Esophagus muscularis mucosa (tissue), 4 donors: ENCODE measurements at regions not wholly inside any gene's neighbourhood (a gene's known extent, or its start where the extent isn't known, plus 50 kb on each side); places are given as distances from the start of the nearest gene placed in this dataset.

Experiments used
- CTCF ChIP-seq, 3 experiments: fragments of 200-600 bp in 2 of 3; fragments of 450-650 bp in 1 of 3; sonication (generic) in 2 of 3; IDR thresholded peaks; one replicate each; pipeline ENCODE4 v1.5.1; 2017 to 2019; ENCODE audit warnings: antibody characterized with exemption in 3 of 3, mild to moderate bottlenecking in 2 of 3, moderate library complexity in 1 of 3
- EP300 ChIP-seq: sonication (generic); formaldehyde crosslinking; IDR thresholded peaks from one replicate; pipeline ENCODE4 v1.6.1; 2017; ENCODE audit warnings: antibody characterized with exemption
- POLR2AphosphoS5 ChIP-seq, 2 donors: sonication (generic); formaldehyde crosslinking; IDR thresholded peaks; one replicate each; pipeline ENCODE4 v1.6.1; 2017; ENCODE audit warnings: antibody characterized with exemption in 2 of 2

GRCh38 chr2:195555971-195556370 lies 101.1 kb upstream of the SLC39A10 start:
- TF ChIP-seq CTCF (IDR thresholded peaks at IDR 0.05) (no peak), EP300 (no peak), POLR2AphosphoS5 (IDR thresholded peaks at IDR 0.05) (no peak)
